ENCODE measurements at regions not wholly inside any gene's neighbourhood (a gene's known extent, or its start where the extent isn't known, plus 50 kb on each side); places are given as distances from the start of the nearest gene placed in this dataset.

- no peak for TF ChIP-seq CTCF (IDR thresholded peaks at IDR 0.05)
- no peaks in the 10 kb centered on the region for H3K9me3 Mint-ChIP-seq (ENCODE audit: unreplicated experiment)
- H3K4me1 Mint-ChIP-seq (ENCODE audit: unreplicated experiment), result peaks cover 28% of the 10 kb centered on the region
- no peak overlapping the region for H3K27ac Mint-ChIP-seq (ENCODE audit: unreplicated experiment)
- H3K4me3 Mint-ChIP-seq (ENCODE audit: unreplicated experiment), result no peak overlapping the region
- DNase-seq (ENCODE audit: extremely low spot score, unreplicated experiment), result no peak
- peaks cover 3% of the 10 kb centered on the region for H3K36me3 Mint-ChIP-seq (ENCODE audit: unreplicated experiment)
- H3K27me3 Mint-ChIP-seq (ENCODE audit: unreplicated experiment), result peaks cover 7% of the 10 kb centered on the region
These were observed 240.8 kb downstream of the DACT1 start for GRCh38 chr14:58878439-58879139.

- no peak for TF ChIP-seq CTCF (IDR thresholded peaks at IDR 0.05)
- DNase-seq (ENCODE audit: extremely low spot score, unreplicated experiment), result no peak
- Mint-ChIP-seq H3K4me1 (ENCODE audit: unreplicated experiment) (peaks cover 20% of the 10 kb centered on the region), H3K36me3 (ENCODE audit: unreplicated experiment) (peaks cover 8% of the 10 kb centered on the region), H3K27me3 (ENCODE audit: unreplicated experiment) (peaks cover 10% of the 10 kb centered on the region), H3K9me3 (ENCODE audit: unreplicated experiment) (peaks cover 7% of the 10 kb centered on the region), H3K27ac (ENCODE audit: unreplicated experiment) (no peak overlapping the region), H3K4me3 (ENCODE audit: unreplicated experiment) (no peak overlapping the region)
These were observed 243.7 kb downstream of the DACT1 start for GRCh38 chr14:58881433-58881832.

GRCh38 chr14:58882577-58883018 lies 244.8 kb downstream of the DACT1 start:
- no peak for TF ChIP-seq CTCF (IDR thresholded peaks at IDR 0.05)
- DNase-seq (ENCODE audit: extremely low spot score, unreplicated experiment), result no peak
- Mint-ChIP-seq H3K4me1 (ENCODE audit: unreplicated experiment) (peaks cover 17% of the 10 kb centered on the region), H3K4me3 (ENCODE audit: unreplicated experiment) (no peak overlapping the region), H3K27ac (ENCODE audit: unreplicated experiment) (peak overlapping the region; percentile 19), H3K9me3 (ENCODE audit: unreplicated experiment) (peaks cover 7% of the 10 kb centered on the region), H3K36me3 (ENCODE audit: unreplicated experiment) (peaks cover 4% of the 10 kb centered on the region), H3K27me3 (ENCODE audit: unreplicated experiment) (peaks cover 11% of the 10 kb centered on the region)

GRCh38 chr14:58884442-58884841 lies 246.7 kb downstream of the DACT1 start:
- H3K4me3 Mint-ChIP-seq (ENCODE audit: unreplicated experiment), result no peak overlapping the region
- H3K9me3 Mint-ChIP-seq (ENCODE audit: unreplicated experiment), result peaks cover 7% of the 10 kb centered on the region
- H3K27me3 Mint-ChIP-seq (ENCODE audit: unreplicated experiment), result peaks cover 11% of the 10 kb centered on the region
- no peak for DNase-seq (ENCODE audit: extremely low spot score, unreplicated experiment)
- H3K36me3 Mint-ChIP-seq (ENCODE audit: unreplicated experiment), result peaks cover 4% of the 10 kb centered on the region
- H3K4me1 Mint-ChIP-seq (ENCODE audit: unreplicated experiment), result peaks cover 17% of the 10 kb centered on the region
- TF ChIP-seq CTCF (IDR thresholded peaks at IDR 0.05), result peak; percentile 41
- H3K27ac Mint-ChIP-seq (ENCODE audit: unreplicated experiment), result no peak overlapping the region

- no peak overlapping the region for H3K4me3 Mint-ChIP-seq (ENCODE audit: unreplicated experiment)
- peaks cover 8% of the 10 kb centered on the region for H3K4me1 Mint-ChIP-seq (ENCODE audit: unreplicated experiment)
- H3K36me3 Mint-ChIP-seq (ENCODE audit: unreplicated experiment), result peaks cover 4% of the 10 kb centered on the region
- TF ChIP-seq CTCF (IDR thresholded peaks at IDR 0.05), result no peak
- no peak overlapping the region for H3K27ac Mint-ChIP-seq (ENCODE audit: unreplicated experiment)
- DNase-seq (ENCODE audit: extremely low spot score, unreplicated experiment), result no peak
- peaks cover 7% of the 10 kb centered on the region for H3K9me3 Mint-ChIP-seq (ENCODE audit: unreplicated experiment)
- H3K27me3 Mint-ChIP-seq (ENCODE audit: unreplicated experiment), result peaks cover 8% of the 10 kb centered on the region
These were observed 250.2 kb downstream of the DACT1 start for GRCh38 chr14:58887931-58888330.

Measured in osteocyte (in vitro differentiated cells).